ENCODE measurements at regions not wholly inside any gene's neighbourhood (a gene's known extent, or its start where the extent isn't known, plus 50 kb on each side); places are given as distances from the start of the nearest gene placed in this dataset.

DNA sequence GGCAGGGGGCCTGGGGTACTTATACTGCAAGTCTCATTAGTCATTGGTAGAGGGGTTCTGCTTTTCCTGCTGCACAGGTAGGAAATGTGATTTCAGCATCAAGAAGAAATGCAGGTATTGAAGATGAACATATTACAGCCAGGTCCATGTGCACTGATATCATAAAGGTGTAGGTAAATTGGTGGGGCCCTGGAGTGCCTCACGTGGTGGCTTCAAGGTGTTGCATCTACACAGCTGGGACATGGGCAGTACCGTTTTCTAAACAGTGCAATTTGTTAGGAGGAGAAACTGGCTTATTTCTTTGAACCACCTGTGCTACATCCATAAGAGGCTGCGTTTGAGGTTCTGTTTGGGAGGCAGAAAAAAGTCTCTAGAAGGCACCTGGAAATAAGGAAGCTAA lies 618.1 kb upstream of the RBFOX1 start:
- TF ChIP-seq, protein P1, sequence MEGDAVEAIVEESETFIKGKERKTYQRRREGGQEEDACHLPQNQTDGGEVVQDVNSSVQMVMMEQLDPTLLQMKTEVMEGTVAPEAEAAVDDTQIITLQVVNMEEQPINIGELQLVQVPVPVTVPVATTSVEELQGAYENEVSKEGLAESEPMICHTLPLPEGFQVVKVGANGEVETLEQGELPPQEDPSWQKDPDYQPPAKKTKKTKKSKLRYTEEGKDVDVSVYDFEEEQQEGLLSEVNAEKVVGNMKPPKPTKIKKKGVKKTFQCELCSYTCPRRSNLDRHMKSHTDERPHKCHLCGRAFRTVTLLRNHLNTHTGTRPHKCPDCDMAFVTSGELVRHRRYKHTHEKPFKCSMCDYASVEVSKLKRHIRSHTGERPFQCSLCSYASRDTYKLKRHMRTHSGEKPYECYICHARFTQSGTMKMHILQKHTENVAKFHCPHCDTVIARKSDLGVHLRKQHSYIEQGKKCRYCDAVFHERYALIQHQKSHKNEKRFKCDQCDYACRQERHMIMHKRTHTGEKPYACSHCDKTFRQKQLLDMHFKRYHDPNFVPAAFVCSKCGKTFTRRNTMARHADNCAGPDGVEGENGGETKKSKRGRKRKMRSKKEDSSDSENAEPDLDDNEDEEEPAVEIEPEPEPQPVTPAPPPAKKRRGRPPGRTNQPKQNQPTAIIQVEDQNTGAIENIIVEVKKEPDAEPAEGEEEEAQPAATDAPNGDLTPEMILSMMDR (IDR thresholded peaks at IDR 0.05; ENCODE audit: insufficient read depth, low read length, poor library complexity, severe bottlenecking) = no peak
- TF ChIP-seq EZH2phosphoT487 (conservative IDR thresholded peaks at IDR 0.05; ENCODE audit: low read length) = no peak

All from SU-DHL-6 (cell line).